Common myeloid progenitor, CD34-positive (primary cell): ENCODE measurements at regions not wholly inside any gene's neighbourhood (a gene's known extent, or its start where the extent isn't known, plus 50 kb on each side); places are given as distances from the start of the nearest gene placed in this dataset.

Source experiments
- CTCF ChIA-PET: fragments of 350-600 bp; sonication (Branson Sonifier 250); formaldehyde crosslinking; loops from one replicate; lab custom pipeline; 2021; ENCODE audit warnings: antibody characterized with exemption; lab: Charles Lee
- POLR2A ChIA-PET: fragments of 350-600 bp; sonication (Branson Sonifier 250); formaldehyde crosslinking; loops from one replicate; lab custom pipeline; 2021; ENCODE audit warnings: antibody characterized with exemption; lab: Charles Lee
- DNase-seq, 3 donors: peaks; one replicate each; pipeline versions ENCODE4 v3.0.0 to v3.0.0-alpha.2; 2013
- H3K27ac ChIP-seq, 2 experiments: 1 replicate in 1 of 2; 2 replicates in 1 of 2; pipeline ENCODE4 v1.7.0; 2013; ENCODE audit warnings: inconsistent platforms in 2 of 2, low read length in 2 of 2, mild to moderate bottlenecking in 2 of 2, low read depth in 1 of 2, moderate library complexity in 1 of 2; ENCODE audit not compliant: severe bottlenecking in 2 of 2, insufficient read depth in 1 of 2, poor library complexity in 1 of 2
- H3K27me3 ChIP-seq, 5 experiments: replicated peaks in 2 of 5; 1 replicate in 3 of 5; 2 replicates in 2 of 5; pipeline versions ENCODE4 v1.6.1 to v1.7.0; 2013; ENCODE audit warnings: low read length in 4 of 5, mild to moderate bottlenecking in 2 of 5, moderate library complexity in 2 of 5, inconsistent platforms in 1 of 5; ENCODE audit not compliant: insufficient read depth in 5 of 5, control insufficient read depth in 4 of 5
- H3K36me3 ChIP-seq, 4 experiments: 1 replicate in 2 of 4; 2 replicates in 2 of 4; pipeline versions ENCODE4 v1.6.1 to v1.7.0; 2013; ENCODE audit warnings: low read length in 3 of 4, control low read depth in 1 of 4, mild to moderate bottlenecking in 1 of 4; ENCODE audit not compliant: control insufficient read depth in 4 of 4, insufficient read depth in 4 of 4
- H3K4me1 ChIP-seq, 4 experiments: 1 replicate in 3 of 4; 2 replicates in 1 of 4; pipeline versions ENCODE4 v1.6.1 to v1.7.1; 2013; ENCODE audit warnings: low read length in 3 of 4, mild to moderate bottlenecking in 3 of 4, control low read depth in 1 of 4, inconsistent platforms in 1 of 4, moderate library complexity in 1 of 4; ENCODE audit not compliant: control insufficient read depth in 4 of 4, insufficient read depth in 4 of 4; ENCODE audit errors: control extremely low read depth in 1 of 4
- H3K4me3 ChIP-seq, 7 experiments: 1 replicate in 4 of 7; 2 replicates in 3 of 7; pipeline versions ENCODE4 v1.5.1 to v1.7.0; 2013; ENCODE audit warnings: mild to moderate bottlenecking in 7 of 7, low read length in 6 of 7, moderate library complexity in 6 of 7, inconsistent platforms in 2 of 7, low read depth in 2 of 7, control low read depth in 1 of 7; ENCODE audit not compliant: insufficient read depth in 4 of 7, control insufficient read depth in 1 of 7; ENCODE audit errors: extremely low read depth in 1 of 7
- H3K9me3 ChIP-seq, 5 experiments: 1 replicate in 4 of 5; 2 replicates in 1 of 5; pipeline versions ENCODE4 v1.6.1 to v1.7.1; 2013; ENCODE audit warnings: low read length in 4 of 5, mild to moderate bottlenecking in 2 of 5, inconsistent platforms in 1 of 5, low read depth in 1 of 5, moderate library complexity in 1 of 5; ENCODE audit not compliant: control insufficient read depth in 4 of 5, insufficient read depth in 2 of 5; ENCODE audit errors: control extremely low read depth in 1 of 5
- WGBS: methylation state at CpG from one replicate; pipeline ENCODE4 v1.1.5; 2013; ENCODE audit not compliant: insufficient coverage; 5-methylcytosine and 5-hydroxymethylcytosine counted together

DNA sequence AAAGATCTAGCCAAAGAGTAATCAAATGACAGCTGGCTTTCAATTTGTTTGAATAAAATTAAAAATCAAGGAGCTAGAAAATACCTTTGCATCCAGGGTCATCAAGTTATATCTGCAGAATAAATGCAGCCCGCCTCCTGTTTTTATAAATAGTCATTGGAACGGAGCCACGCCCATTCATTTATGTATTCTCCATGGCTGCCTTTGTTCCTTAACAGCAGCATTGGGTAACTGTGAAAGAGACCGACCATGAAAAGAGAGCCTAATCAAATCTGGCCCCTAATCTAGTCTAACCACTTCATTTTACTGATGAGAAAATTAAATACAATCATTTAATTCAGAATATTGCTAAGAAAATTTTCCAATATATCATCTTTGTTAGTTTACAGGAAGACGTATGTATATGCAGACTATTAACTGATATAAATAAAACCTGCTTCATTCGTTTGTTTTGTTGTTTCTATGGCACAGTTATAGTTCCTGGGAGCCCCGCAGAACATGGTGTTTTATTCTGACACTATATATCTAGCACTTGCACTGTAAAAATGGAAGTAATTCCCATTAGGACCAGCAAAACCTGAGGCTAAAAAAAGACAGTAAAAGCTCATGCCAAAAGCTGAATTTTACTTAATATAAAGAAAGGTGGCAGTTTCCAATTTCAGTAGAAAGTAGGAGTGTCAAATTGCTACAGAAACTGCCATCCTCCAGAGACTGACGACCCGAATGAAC, 111.8 kb upstream of the PALMD start:
- H3K27ac ChIP-seq, result no peak overlapping the region
- no peak overlapping the region for H3K4me3 ChIP-seq
- ChIA-PET POLR2A (no interaction called here), CTCF (no interaction called here)
- H3K4me1 ChIP-seq, result no peaks in the 10 kb centered on the region
- WGBS, result 100% methylated on average over 3 of the region's 9 CpGs
- DNase-seq, result no peak
- peaks cover 0 to 1% (median 0%) of the 10 kb centered on the region in 5 experiments for H3K27me3 ChIP-seq
- no peaks in the 10 kb centered on the region for H3K36me3 ChIP-seq
- peaks cover 0 to 2% (median 0%) of the 10 kb centered on the region in 5 experiments for H3K9me3 ChIP-seq

DNA sequence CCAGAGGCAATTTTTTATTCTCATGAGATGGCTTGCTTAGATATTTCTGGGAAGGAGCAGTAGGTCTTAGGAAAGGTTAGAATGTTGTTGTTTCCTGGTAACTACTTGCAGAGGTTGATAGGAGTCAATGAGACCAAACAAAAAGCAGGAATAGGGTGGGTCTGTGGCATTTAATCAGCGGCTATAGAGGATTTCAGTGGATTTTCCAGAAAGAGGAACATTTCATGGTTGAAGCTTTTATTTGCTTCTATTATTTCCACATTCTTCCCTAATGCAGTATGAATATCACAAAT, 111.3 kb upstream of the PALMD start:
- ChIA-PET POLR2A (no interaction called here), CTCF (no interaction called here)
- Histone ChIP-seq H3K4me3 (no peak overlapping the region), H3K36me3 (no peaks in the 10 kb centered on the region), H3K27ac (no peak overlapping the region), H3K9me3 (peaks cover 0 to 2% (median 0%) of the 10 kb centered on the region in 5 experiments), H3K4me1 (no peaks in the 10 kb centered on the region), H3K27me3 (peaks cover 0 to 1% (median 0%) of the 10 kb centered on the region in 5 experiments)
- no CpG with 5 or more reads among the region's 1 CpG for WGBS
- DNase-seq, result no peak

DNA sequence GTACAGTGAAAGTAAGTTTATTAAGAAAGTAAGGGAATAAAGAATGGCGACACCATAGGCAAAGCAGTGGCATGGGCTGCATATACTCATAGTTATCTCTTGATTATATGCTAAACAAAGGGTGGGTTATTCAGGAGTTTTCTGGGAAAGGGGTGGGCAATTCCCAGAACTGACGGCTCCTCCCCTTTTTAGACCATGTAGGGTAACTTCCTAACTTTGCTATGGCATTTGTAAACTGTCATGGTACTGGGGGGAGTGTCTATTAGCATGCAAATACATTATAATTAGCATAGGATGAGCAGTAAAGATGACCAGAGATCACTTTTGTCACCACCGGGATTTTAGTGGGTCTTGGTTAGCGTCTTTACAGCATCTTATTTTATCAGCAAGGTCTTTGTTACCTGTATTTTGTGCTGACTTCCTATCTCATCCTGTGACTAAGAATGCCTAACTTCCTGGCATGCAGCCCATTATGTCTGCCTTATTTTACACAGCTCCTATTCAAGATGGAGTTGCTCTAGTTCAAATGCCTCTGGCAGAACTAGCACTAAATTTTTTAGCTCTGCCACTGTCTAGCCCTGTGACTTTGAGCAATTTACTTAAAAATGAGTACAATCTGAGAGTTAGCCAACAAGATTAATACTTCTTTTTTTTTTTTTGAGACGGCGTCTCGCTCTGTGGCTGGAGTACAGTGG, 110.3 kb upstream of the PALMD start:
- no peaks in the 10 kb centered on the region for H3K4me1 ChIP-seq
- peaks cover 0 to 1% (median 0%) of the 10 kb centered on the region in 5 experiments for H3K27me3 ChIP-seq
- 93% methylated on average over 2 of the region's 7 CpGs for WGBS
- H3K9me3 ChIP-seq, result peaks cover 0 to 2% (median 0%) of the 10 kb centered on the region in 5 experiments
- no peak for DNase-seq
- H3K36me3 ChIP-seq, result no peaks in the 10 kb centered on the region
- H3K4me3 ChIP-seq, result no peak overlapping the region
- CTCF ChIA-PET, result no interaction called here
- POLR2A ChIA-PET, result no interaction called here
- H3K27ac ChIP-seq, result no peak overlapping the region

DNA sequence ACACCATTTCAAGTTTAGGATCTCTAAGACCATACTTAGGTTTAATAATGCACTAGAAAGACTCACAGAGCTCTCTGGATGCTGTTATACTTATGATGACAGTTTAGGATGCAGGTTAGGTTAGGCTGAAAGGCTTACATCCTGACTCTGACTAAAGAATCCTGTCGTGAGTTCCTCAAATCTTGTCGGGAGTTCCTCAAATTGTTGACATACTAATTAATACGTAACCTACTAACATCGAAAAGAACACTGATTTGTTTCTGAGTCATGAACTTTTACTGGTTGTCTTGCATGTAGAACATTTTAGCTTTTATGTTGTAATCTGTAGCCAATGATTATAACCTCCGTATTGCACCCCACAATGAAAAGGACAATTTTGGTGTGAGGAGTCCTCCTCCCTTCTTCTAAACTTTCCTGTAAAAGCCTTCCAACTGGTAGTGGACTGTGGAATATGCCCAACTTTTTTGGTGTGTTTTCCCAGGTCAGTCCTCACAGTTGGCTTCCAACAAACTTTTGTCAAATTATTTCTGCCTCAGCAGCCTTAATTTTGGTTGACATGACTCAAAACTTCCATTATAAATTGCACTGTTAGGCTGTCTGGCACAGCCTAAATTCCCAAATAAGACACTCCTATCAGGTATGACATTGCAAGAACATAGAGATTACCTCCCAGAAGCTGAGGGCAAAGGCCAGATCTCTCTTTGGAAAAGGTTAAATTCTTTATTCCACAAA, 107.9 kb upstream of the PALMD start:
- POLR2A ChIA-PET, result no interaction called here
- Histone ChIP-seq H3K4me1 (no peaks in the 10 kb centered on the region), H3K27ac (no peak overlapping the region), H3K4me3 (no peak overlapping the region), H3K27me3 (no peaks in the 10 kb centered on the region), H3K9me3 (peaks cover 0 to 2% (median 0%) of the 10 kb centered on the region in 5 experiments), H3K36me3 (no peaks in the 10 kb centered on the region)
- peak in 1 of 3 donors; percentile 11 for DNase-seq
- WGBS, result 35% methylated on average over 4 of the region's 5 CpGs
- CTCF ChIA-PET, result no interaction called here

DNA sequence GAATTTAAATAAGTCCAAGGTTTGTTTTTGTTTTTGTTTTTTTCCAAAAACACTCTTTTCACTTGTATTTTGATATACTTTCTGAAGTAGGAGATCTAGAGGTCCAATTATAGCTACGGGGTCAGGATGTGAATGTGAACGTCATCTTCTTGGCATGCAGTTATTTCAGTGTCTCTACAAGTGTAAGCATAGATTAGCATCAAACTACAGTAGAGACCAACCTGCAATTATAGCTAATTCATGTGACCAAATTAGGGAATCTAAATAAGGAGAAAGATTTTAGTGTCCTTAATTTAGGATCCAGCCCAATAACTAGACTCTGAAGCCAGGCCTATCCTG, 107.3 kb upstream of the PALMD start:
- no peak overlapping the region for H3K4me3 ChIP-seq
- no peak for DNase-seq
- H3K9me3 ChIP-seq, result no peaks in the 10 kb centered on the region
- CTCF ChIA-PET, result no interaction called here
- no peak overlapping the region for H3K27ac ChIP-seq
- no CpG with 5 or more reads among the region's 2 CpGs for WGBS
- H3K4me1 ChIP-seq, result no peaks in the 10 kb centered on the region
- H3K27me3 ChIP-seq, result no peaks in the 10 kb centered on the region
- no peaks in the 10 kb centered on the region for H3K36me3 ChIP-seq
- POLR2A ChIA-PET, result no interaction called here

DNA sequence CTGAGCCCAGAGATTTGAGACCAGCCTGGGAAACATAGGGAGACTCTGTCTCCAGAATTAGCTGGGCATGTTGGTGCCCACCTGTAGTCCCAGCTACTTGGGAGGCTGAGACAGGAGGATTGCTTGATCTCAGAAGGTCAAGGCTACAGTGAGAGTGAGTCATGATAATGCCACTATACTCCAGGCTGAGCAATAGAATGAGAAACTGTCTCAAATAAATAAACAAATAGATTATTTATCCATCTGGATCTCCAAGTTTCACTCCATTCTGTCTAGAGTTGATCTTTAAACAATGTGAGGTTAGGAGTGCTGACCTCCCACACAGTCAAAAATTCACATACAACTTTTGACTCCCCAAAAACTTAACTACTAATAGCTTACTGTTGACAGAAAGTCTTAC, 106.8 kb upstream of the PALMD start:
- Histone ChIP-seq H3K36me3 (no peaks in the 10 kb centered on the region), H3K4me1 (no peaks in the 10 kb centered on the region), H3K27ac (no peak overlapping the region), H3K9me3 (no peaks in the 10 kb centered on the region), H3K27me3 (no peaks in the 10 kb centered on the region), H3K4me3 (no peak overlapping the region)
- no peak for DNase-seq
- CTCF ChIA-PET, result no interaction called here
- POLR2A ChIA-PET, result no interaction called here

DNA sequence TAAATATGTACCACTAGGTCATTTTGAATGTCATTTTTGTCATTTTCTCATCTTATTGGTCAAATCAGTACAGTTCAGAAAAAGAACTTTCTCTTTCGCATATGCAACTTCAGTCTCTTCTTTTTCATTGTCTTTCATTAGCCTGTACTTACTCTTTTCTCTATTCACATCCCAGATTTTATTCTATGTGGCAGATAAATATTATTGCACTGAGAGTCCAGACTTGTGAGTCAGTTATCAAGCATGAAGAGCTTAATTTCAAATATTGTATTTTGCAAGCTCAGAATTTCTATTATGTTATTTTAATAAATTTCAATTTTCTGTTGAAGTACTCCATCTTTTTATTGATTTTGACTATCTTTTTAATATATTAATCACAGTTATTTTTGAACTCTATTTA, 105.2 kb upstream of the PALMD start:
- Histone ChIP-seq H3K9me3 (no peaks in the 10 kb centered on the region), H3K27me3 (no peaks in the 10 kb centered on the region), H3K4me3 (no peak overlapping the region), H3K4me1 (no peaks in the 10 kb centered on the region), H3K27ac (no peak overlapping the region), H3K36me3 (no peaks in the 10 kb centered on the region)
- no peak for DNase-seq
- no CpG with 5 or more reads among the region's 1 CpG for WGBS
- CTCF ChIA-PET, result no interaction called here
- POLR2A ChIA-PET, result no interaction called here
